Caco-2 (cell line): ENCODE measurements at regions not wholly inside any gene's neighbourhood (a gene's known extent, or its start where the extent isn't known, plus 50 kb on each side); places are given as distances from the start of the nearest gene placed in this dataset.
"Not testable (repeated sequence)": the region's sequence is repeated elsewhere in the genome, so short reads cannot be mapped to it uniquely, and the experiment has no call there.

ENCODE experiments used
- BruUV-seq: library from RNA; stranded (reverse); fragments of 400-500 nt; replicated peaks from 2 replicates; lab custom pipeline; 2021; lab: Mats Ljungman, UMichigan
- CTCF ChIA-PET: fragments of 300-600 bp; sonication (Branson Sonifier 250); formaldehyde crosslinking; loops from one replicate; lab custom pipeline; 2022; ENCODE audit warnings: antibody characterized with exemption; lab: Charles Lee
- POLR2A ChIA-PET: fragments of 300-600 bp; sonication (Branson Sonifier 250); formaldehyde crosslinking; loops from one replicate; lab custom pipeline; 2022; ENCODE audit warnings: antibody characterized with exemption; lab: Charles Lee
- DNase-seq, 2 experiments: peaks; one replicate each; pipeline versions ENCODE4 v3.0.0 to v3.0.0-alpha.2; 2020 to 2022
- H3K27me3 ChIP-seq: replicated peaks from 2 replicates; pipeline ENCODE4 v1.6.0; 2011; ENCODE audit warnings: low read length; ENCODE audit not compliant: control insufficient read depth, insufficient read depth
- H3K36me3 ChIP-seq: 2 replicates; pipeline ENCODE4 v1.5.1; 2011; ENCODE audit warnings: low read length; ENCODE audit not compliant: control insufficient read depth, insufficient read depth
- H3K4me1 ChIP-seq: fragments of 250-450 bp; sonication (Bioruptor Pico); 2 replicates; pipeline ENCODE4 v1.5.1; 2020; ENCODE audit warnings: mild to moderate bottlenecking
- H3K4me3 ChIP-seq: 2 replicates; pipeline ENCODE4 v1.5.1; 2011; ENCODE audit warnings: low read depth, mild to moderate bottlenecking, control low read depth, low read length
- H3K9me3 ChIP-seq: fragments of 250-450 bp; sonication (Bioruptor Pico); 2 replicates; pipeline ENCODE4 v1.5.1; 2020; ENCODE audit warnings: mild to moderate bottlenecking, moderate library complexity
- H3K27ac Mint-ChIP-seq: one replicate; pipeline ENCODE4 v1.8.0; 2022; ENCODE audit warnings: mixed read lengths; ENCODE audit not compliant: unreplicated experiment
- H3K27me3 Mint-ChIP-seq: one replicate; pipeline ENCODE4 v1.8.0; 2022; ENCODE audit warnings: mixed read lengths; ENCODE audit not compliant: insufficient read depth, unreplicated experiment
- H3K36me3 Mint-ChIP-seq: one replicate; pipeline ENCODE4 v1.8.0; 2022; ENCODE audit warnings: mild to moderate bottlenecking, mixed read lengths; ENCODE audit not compliant: insufficient read depth, unreplicated experiment
- H3K4me1 Mint-ChIP-seq: one replicate; pipeline ENCODE4 v1.8.0; 2022; ENCODE audit warnings: low read depth, mixed read lengths; ENCODE audit not compliant: unreplicated experiment
- H3K4me3 Mint-ChIP-seq: one replicate; pipeline ENCODE4 v1.8.0; 2022; ENCODE audit warnings: mild to moderate bottlenecking, moderate library complexity, mixed read lengths; ENCODE audit not compliant: unreplicated experiment
- H3K9me3 Mint-ChIP-seq: one replicate; pipeline ENCODE4 v1.8.0; 2022; ENCODE audit warnings: mixed read lengths; ENCODE audit not compliant: unreplicated experiment
- CTCF ChIP-seq, 2 experiments: fragments of 200-600 bp in 1 of 2; IDR thresholded peaks; 1 replicate in 1 of 2; 2 replicates in 1 of 2; pipeline versions ENCODE4 v1.5.1 to v1.8.0; 2011 to 2022; ENCODE audit warnings: antibody characterized with exemption in 1 of 2, control low read depth in 1 of 2, inconsistent platforms in 1 of 2, low read depth in 1 of 2, low read length in 1 of 2, mild to moderate bottlenecking in 1 of 2, moderate library complexity in 1 of 2; ENCODE audit not compliant: insufficient read depth in 1 of 2, severe bottlenecking in 1 of 2, unreplicated experiment in 1 of 2
- intact Hi-C: fragments of 100-400 bp; cut with micrococcal nuclease; formaldehyde crosslinking; loops from one replicate; pipeline ENCODE4 v1.10.0; 2022; ENCODE audit not compliant: unreplicated experiment

GRCh38 chr2:869894-870293 lies 80.8 kb upstream of the SNTG2 start:
- H3K4me3 ChIP-seq = no peak overlapping the region
- POLR2A ChIA-PET = no interaction called here
- Mint-ChIP-seq H3K27ac (no peak overlapping the region), H3K9me3 (no peaks in the 10 kb centered on the region), H3K4me3 (no peak overlapping the region), H3K27me3 (peaks cover 19% of the 10 kb centered on the region), H3K36me3 (no peaks in the 10 kb centered on the region), H3K4me1 (peaks cover 8% of the 10 kb centered on the region)
- no TSS peak for BruUV-seq
- DNase-seq = no peak
- no peaks in the 10 kb centered on the region for H3K27me3 ChIP-seq
- intact Hi-C loops = no loop called here
- H3K4me1 ChIP-seq = no peaks in the 10 kb centered on the region
- CTCF ChIA-PET = no interaction called here
- no peaks in the 10 kb centered on the region for H3K36me3 ChIP-seq
- no peak for TF ChIP-seq CTCF (IDR thresholded peaks at IDR 0.05; ENCODE audit: insufficient read depth in 1 of 2, low read depth in 1 of 2, low read length in 1 of 2, severe bottlenecking in 1 of 2, unreplicated experiment in 1 of 2)
- no peaks in the 10 kb centered on the region for H3K9me3 ChIP-seq

- Histone ChIP-seq H3K4me1 (no peaks in the 10 kb centered on the region), H3K27me3 (no peaks in the 10 kb centered on the region), H3K9me3 (no peaks in the 10 kb centered on the region), H3K4me3 (no peak overlapping the region), H3K36me3 (no peaks in the 10 kb centered on the region)
- no peak for TF ChIP-seq CTCF (IDR thresholded peaks at IDR 0.05; ENCODE audit: insufficient read depth in 1 of 2, low read depth in 1 of 2, low read length in 1 of 2, severe bottlenecking in 1 of 2, unreplicated experiment in 1 of 2)
- no TSS peak for BruUV-seq
- intact Hi-C loops = no loop called here
- no peaks in the 10 kb centered on the region for H3K36me3 Mint-ChIP-seq
- peaks cover 8% of the 10 kb centered on the region for H3K4me1 Mint-ChIP-seq
- no peaks in the 10 kb centered on the region for H3K9me3 Mint-ChIP-seq
- ChIA-PET POLR2A (no interaction called here), CTCF (no interaction called here)
- H3K27me3 Mint-ChIP-seq = peaks cover 19% of the 10 kb centered on the region
- no peak for DNase-seq
- no peak overlapping the region for H3K4me3 Mint-ChIP-seq
- no peak overlapping the region for H3K27ac Mint-ChIP-seq
Observed at GRCh38 chr2:869357-869871, 81.2 kb upstream of the SNTG2 start.

- H3K4me1 ChIP-seq, H3K27ac Mint-ChIP-seq, H3K36me3 Mint-ChIP-seq, H3K27me3 ChIP-seq, H3K9me3 Mint-ChIP-seq, H3K4me3 ChIP-seq, H3K4me1 Mint-ChIP-seq, intact Hi-C loops, CTCF ChIA-PET, POLR2A ChIA-PET, DNase-seq, H3K9me3 ChIP-seq, BruUV-seq, H3K4me3 Mint-ChIP-seq, H3K36me3 ChIP-seq: not testable (repeated sequence)
- H3K27me3 Mint-ChIP-seq = peaks cover 19% of the 10 kb centered on the region
Observed at GRCh38 chr2:868857-869256, 81.8 kb upstream of the SNTG2 start.

- CTCF ChIA-PET = no interaction called here
- H3K4me1 Mint-ChIP-seq = peaks cover 8% of the 10 kb centered on the region
- intact Hi-C loops = no loop called here
Observed at GRCh38 chr2:867296-867695, 83.4 kb upstream of the SNTG2 start.

More at GRCh38 chr2:867296-867695, 83.4 kb upstream of the SNTG2 start:
- no peaks in the 10 kb centered on the region for H3K9me3 Mint-ChIP-seq
- no peak for TF ChIP-seq CTCF (IDR thresholded peaks at IDR 0.05; ENCODE audit: insufficient read depth in 1 of 2, low read depth in 1 of 2, low read length in 1 of 2, severe bottlenecking in 1 of 2, unreplicated experiment in 1 of 2)
- POLR2A ChIA-PET = no interaction called here
- no peak overlapping the region for H3K27ac Mint-ChIP-seq
- BruUV-seq = no TSS peak
- Histone ChIP-seq H3K36me3 (no peaks in the 10 kb centered on the region), H3K4me1 (no peaks in the 10 kb centered on the region), H3K4me3 (no peak overlapping the region), H3K9me3 (no peaks in the 10 kb centered on the region), H3K27me3 (no peaks in the 10 kb centered on the region)
- H3K4me3 Mint-ChIP-seq = no peak overlapping the region
- no peaks in the 10 kb centered on the region for H3K36me3 Mint-ChIP-seq
- H3K27me3 Mint-ChIP-seq = peaks cover 20% of the 10 kb centered on the region
- DNase-seq = no peak
